ENCODE measurements at regions not wholly inside any gene's neighbourhood (a gene's known extent, or its start where the extent isn't known, plus 50 kb on each side); places are given as distances from the start of the nearest gene placed in this dataset.
A peak's percentile ranks its signal among the peaks of the same experiment; 100 is the strongest.

DNA sequence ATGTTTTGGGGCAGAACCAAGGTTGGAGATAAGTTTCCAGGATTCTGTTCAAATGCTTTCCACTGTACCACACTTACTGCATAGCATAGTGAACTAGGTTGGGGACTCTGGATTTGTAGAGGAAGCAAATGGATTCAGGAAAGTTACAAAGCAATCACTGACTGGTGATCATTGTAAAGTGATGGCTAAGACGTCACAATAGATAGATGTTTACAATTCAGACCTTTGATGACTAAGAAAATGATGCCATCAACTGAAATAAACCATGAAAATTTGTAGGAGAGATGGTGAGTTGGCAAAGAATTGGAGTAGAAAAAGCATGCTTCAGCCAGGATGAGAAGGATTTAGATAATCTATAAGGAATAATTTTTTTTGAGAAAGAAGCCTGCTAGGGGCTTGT, 178.0 kb downstream of the UBE2E3 start:
- no TSS peak for BruUV-seq (replicated peaks)
- Histone ChIP-seq H3K27me3 (ENCODE audit: control insufficient read depth in 1 of 2, insufficient read depth in 2 of 2, low read length in 2 of 2) (no peaks in the 10 kb centered on the region), H3K27ac (ENCODE audit: extremely low read length, insufficient read depth, low read length) (no peak overlapping the region), H3K79me2 (ENCODE audit: insufficient read depth, low read length) (no peaks in the 10 kb centered on the region), H3K36me3 (replicated peaks in 1 of 2; ENCODE audit: control insufficient read depth in 1 of 2, insufficient read depth in 2 of 2, low read length in 2 of 2) (no peaks in the 10 kb centered on the region), H3K4me1 (ENCODE audit: insufficient read depth, low read length) (no peaks in the 10 kb centered on the region), H3K9ac (ENCODE audit: insufficient read depth, low read depth, low read length) (no peak overlapping the region), H3K4me3 (replicated peaks in 1 of 3; ENCODE audit: insufficient read depth in 1 of 3, low read depth in 2 of 3, low read length in 3 of 3) (no peak overlapping the region), H3K4me2 (ENCODE audit: low read depth, low read length) (no peak overlapping the region), H4K20me1 (ENCODE audit: insufficient read depth, low read length) (no peaks in the 10 kb centered on the region), H3K9me3 (ENCODE audit: low read length) (peaks cover 8% of the 10 kb centered on the region), H2AFZ (ENCODE audit: low read length) (no peak overlapping the region)
- FAIRE-seq (no peak), ATAC-seq (no peak), DNase-seq (ENCODE audit: low spot score) (no peak)
- 0% methylated on average over 1 of the region's 1 CpG for WGBS (ENCODE audit: low lambda C conversion rate)
- ChIA-PET CTCF (ENCODE audit: low intra/inter-chr PET ratio, low total read pairs) (no interaction called here), POLR2A (no interaction called here)
- in situ Hi-C loops (cut with HindIII; ENCODE audit: extremely low pct_ligation_motif_present, low pct_unique_long_range_greater_than_20kb) (no loop called here), intact Hi-C loops (cut with micrococcal nuclease; ENCODE audit: unreplicated experiment) (no loop called here)
- no peak for TF ChIP-seq ZNF776 (CRISPR knock-in tag; IDR thresholded peaks at IDR 0.05)
- TF ChIP-seq CREB1 (IDR thresholded peaks at IDR 0.05) = peak; percentile 63
- TF ChIP-seq CREB1 (CRISPR knock-in tag; IDR thresholded peaks at IDR 0.05) = no peak

DNA sequence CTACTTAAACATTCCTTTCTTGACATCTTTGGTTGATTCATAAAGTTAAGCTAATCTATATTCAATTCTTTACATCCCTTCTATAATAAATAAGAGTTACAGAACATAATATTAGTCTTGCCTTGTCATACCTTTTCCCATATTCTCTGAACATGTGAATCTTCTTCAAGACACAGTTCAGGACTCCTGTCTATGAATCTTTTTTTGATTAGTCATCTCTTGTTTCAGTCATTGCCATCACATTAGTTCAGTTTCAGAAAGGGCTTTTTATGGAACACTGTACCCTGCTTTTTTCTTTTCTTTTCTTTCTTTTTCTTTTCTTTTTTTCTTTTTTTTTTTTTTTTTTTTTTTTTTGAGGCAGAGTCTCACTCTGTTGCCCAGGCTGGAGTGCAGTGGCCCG, 181.2 kb downstream of the UBE2E3 start:
- WGBS (ENCODE audit: low lambda C conversion rate) = 0% methylated on average over 1 of the region's 1 CpG
- CTCF ChIA-PET (ENCODE audit: low intra/inter-chr PET ratio, low total read pairs) = no interaction called here

More for the DNA sequence above, 181.2 kb downstream of the UBE2E3 start:
- BruUV-seq (replicated peaks) = no TSS peak
- Histone ChIP-seq H3K27ac (ENCODE audit: extremely low read length, insufficient read depth, low read length) (no peak overlapping the region), H3K4me2 (ENCODE audit: low read depth, low read length) (no peak overlapping the region), H3K4me1 (ENCODE audit: insufficient read depth, low read length) (no peaks in the 10 kb centered on the region), H3K4me3 (replicated peaks in 1 of 3; ENCODE audit: insufficient read depth in 1 of 3, low read depth in 2 of 3, low read length in 3 of 3) (no peak overlapping the region), H2AFZ (ENCODE audit: low read length) (no peak overlapping the region), H3K36me3 (replicated peaks in 1 of 2; ENCODE audit: control insufficient read depth in 1 of 2, insufficient read depth in 2 of 2, low read length in 2 of 2) (no peaks in the 10 kb centered on the region), H3K27me3 (ENCODE audit: control insufficient read depth in 1 of 2, insufficient read depth in 2 of 2, low read length in 2 of 2) (no peaks in the 10 kb centered on the region), H4K20me1 (ENCODE audit: insufficient read depth, low read length) (no peaks in the 10 kb centered on the region), H3K9me3 (ENCODE audit: low read length) (0 out of 2 replicates have a peak, but pooled peaks cover 4% of the 10 kb centered on the region), H3K9ac (ENCODE audit: insufficient read depth, low read depth, low read length) (no peak overlapping the region), H3K79me2 (ENCODE audit: insufficient read depth, low read length) (no peaks in the 10 kb centered on the region)
- intact Hi-C loops (cut with micrococcal nuclease; ENCODE audit: unreplicated experiment) (no loop called here), in situ Hi-C loops (cut with HindIII; ENCODE audit: extremely low pct_ligation_motif_present, low pct_unique_long_range_greater_than_20kb) (no loop called here)
- POLR2A ChIA-PET = no interaction called here
- 0 out of 2 replicates have a peak, but pooled peaks have one; percentile 18 for TF ChIP-seq NFE2L2 (IDR thresholded peaks at IDR 0.05; ENCODE audit: low read length)
- TF ChIP-seq SATB2 (CRISPR knock-in tag; IDR thresholded peaks at IDR 0.05) = no peak
- DNase-seq (ENCODE audit: low spot score) (no peak), ATAC-seq (no peak), FAIRE-seq (no peak)

Data from HepG2 (cell line).